GM21576 (cell line): ENCODE measurements at regions not wholly inside any gene's neighbourhood (a gene's known extent, or its start where the extent isn't known, plus 50 kb on each side); places are given as distances from the start of the nearest gene placed in this dataset.

ENCODE experiments used
- ATAC-seq: cut with Tn5 transposase; IDR thresholded peaks from one replicate; pipeline ENCODE4 v1.9.1; 2021; ENCODE audit warnings: mild to moderate bottlenecking, moderate library complexity; ENCODE audit not compliant: unreplicated experiment

GRCh38 chr2:217062768-217063167, 202.9 kb upstream of the TNP1 start:
- ATAC-seq, result no peak

- ATAC-seq, result no peak
Observed at GRCh38 chr2:217061916-217062505, 202.1 kb upstream of the TNP1 start.

- ATAC-seq, result no peak
Observed at GRCh38 chr2:217060951-217061547, 201.2 kb upstream of the TNP1 start.

GRCh38 chr2:217060516-217060915, 200.7 kb upstream of the TNP1 start:
- no peak for ATAC-seq

GRCh38 chr2:217058791-217059755, 199.2 kb upstream of the TNP1 start:
- no peak for ATAC-seq

GRCh38 chr2:217057773-217058172, 197.9 kb upstream of the TNP1 start:
- ATAC-seq, result no peak

- ATAC-seq, result no peak
Observed at GRCh38 chr2:217055624-217056023, 195.8 kb upstream of the TNP1 start.

- no peak for ATAC-seq
Observed at GRCh38 chr2:217054791-217055190, 194.9 kb upstream of the TNP1 start.

- ATAC-seq, result no peak
Observed at GRCh38 chr2:217052856-217053577, 193.2 kb upstream of the TNP1 start.

GRCh38 chr2:217051416-217051815, 191.6 kb upstream of the TNP1 start:
- ATAC-seq, result no peak

GRCh38 chr2:217049956-217050355, 190.1 kb upstream of the TNP1 start:
- ATAC-seq, result no peak

- no peak for ATAC-seq
Observed at GRCh38 chr2:217049422-217049821, 189.6 kb upstream of the TNP1 start.

GRCh38 chr2:217048730-217049129, 188.9 kb upstream of the TNP1 start:
- no peak for ATAC-seq

GRCh38 chr2:217047631-217048030, 187.8 kb upstream of the TNP1 start:
- ATAC-seq, result no peak

- no peak for ATAC-seq
Observed at GRCh38 chr2:217047209-217047608, 187.3 kb upstream of the TNP1 start.

GRCh38 chr2:217045700-217046475, 186.0 kb upstream of the TNP1 start:
- ATAC-seq, result no peak

GRCh38 chr2:217040099-217040498, 180.2 kb upstream of the TNP1 start:
- no peak for ATAC-seq

- ATAC-seq, result no peak
Observed at GRCh38 chr2:217038001-217038400, 178.1 kb upstream of the TNP1 start.

GRCh38 chr2:217037353-217037752, 177.5 kb upstream of the TNP1 start:
- ATAC-seq, result no peak

GRCh38 chr2:217035967-217036366, 176.1 kb upstream of the TNP1 start:
- no peak for ATAC-seq
